Aorta (tissue), 5 donors: ENCODE measurements at regions not wholly inside any gene's neighbourhood (a gene's known extent, or its start where the extent isn't known, plus 50 kb on each side); places are given as distances from the start of the nearest gene placed in this dataset.
"Not testable (repeated sequence)": the region's sequence is repeated elsewhere in the genome, so short reads cannot be mapped to it uniquely, and the experiment has no call there.

Source experiments
- ATAC-seq: fragments of 200-7000 bp; cut with Tn5 transposase; one replicate; pipeline ENCODE4 v1.9.1; 2022; ENCODE audit warnings: moderate library complexity; ENCODE audit not compliant: low FRiP score
- DNase-seq, 2 donors: peaks; one replicate each; pipeline ENCODE4 v3.0.0-alpha.2; 2020
- H3K27ac ChIP-seq, 2 donors: one replicate each; pipeline ENCODE4 v1.5.1; 2013; ENCODE audit warnings: low read length in 2 of 2, mild to moderate bottlenecking in 2 of 2, moderate library complexity in 2 of 2, control low read depth in 1 of 2, inconsistent platforms in 1 of 2, low read depth in 1 of 2
- H3K27me3 ChIP-seq, 2 donors: one replicate each; pipeline ENCODE4 v1.6.1; 2013; ENCODE audit warnings: control low read depth in 1 of 2, low read length in 1 of 2, mild to moderate bottlenecking in 1 of 2, moderate library complexity in 1 of 2; ENCODE audit not compliant: insufficient read depth in 2 of 2, control insufficient read depth in 1 of 2
- H3K36me3 ChIP-seq, 2 donors: one replicate each; pipeline ENCODE4 v1.6.1; 2013; ENCODE audit warnings: control low read depth in 1 of 2, low read length in 1 of 2, mild to moderate bottlenecking in 1 of 2; ENCODE audit not compliant: insufficient read depth in 2 of 2, control insufficient read depth in 1 of 2
- H3K4me1 ChIP-seq, 2 donors: one replicate each; pipeline ENCODE4 v1.6.1; 2013; ENCODE audit warnings: low read length in 2 of 2, control low read depth in 1 of 2, mild to moderate bottlenecking in 1 of 2, moderate library complexity in 1 of 2; ENCODE audit not compliant: insufficient read depth in 2 of 2, control insufficient read depth in 1 of 2
- H3K4me3 ChIP-seq, 2 donors: one replicate each; pipeline ENCODE4 v1.5.1; 2013; ENCODE audit warnings: low read length in 2 of 2, control low read depth in 1 of 2, mild to moderate bottlenecking in 1 of 2
- H3K9me3 ChIP-seq: one replicate; pipeline ENCODE4 v1.6.1; 2013; ENCODE audit warnings: mild to moderate bottlenecking, low read length; ENCODE audit not compliant: control insufficient read depth
- WGBS, 2 donors: extraction: QIAGEN DNeasy Blood & Tissue Kit; methylation state at CpG; one replicate each; pipeline ENCODE4 v1.1.7; 2013; 5-methylcytosine and 5-hydroxymethylcytosine counted together
- intact Hi-C, 2 donors: fragments of 100-400 bp; cut with DNase I; formaldehyde crosslinking; loops; one replicate each; pipeline versions ENCODE4 v1.14.2 to v1.15.0; 2022
- donor health status: healthy with polysubstance abuse.
- donor health status: Bipolar disorder and iron deficiency.
- donor health status: DM: no; HTN: no; CAD: no.
- donor health status: DM: no; HTN: no; CAD: no.
- donor health status: DM: yes; HTN: yes; CAD: no.

- WGBS, 2 donors = 56 to 58% methylated on average over 2 of the region's 2 CpGs
- H3K4me1 ChIP-seq = no peaks in the 10 kb centered on the region
- H3K27ac ChIP-seq = no peak overlapping the region
- no peak for ATAC-seq
- intact Hi-C loops = no loop called here
- no peak overlapping the region for H3K4me3 ChIP-seq
- no peaks in the 10 kb centered on the region for H3K9me3 ChIP-seq
- DNase-seq = no peak
- H3K36me3 ChIP-seq = no peaks in the 10 kb centered on the region
- H3K27me3 ChIP-seq = no peaks in the 10 kb centered on the region
These were observed 361.9 kb upstream of the TECRL start for GRCh38 chr4:64771149-64771548.

GRCh38 chr4:64767547-64767946 is 358.3 kb upstream of the TECRL start:
- DNase-seq (no peak), ATAC-seq (no peak)
- Histone ChIP-seq H3K27ac (no peak overlapping the region), H3K4me3 (no peak overlapping the region), H3K27me3 (no peaks in the 10 kb centered on the region), H3K9me3 (no peaks in the 10 kb centered on the region), H3K36me3 (no peaks in the 10 kb centered on the region), H3K4me1 (no peaks in the 10 kb centered on the region)
- 75 to 76% methylated on average over 2 of the region's 2 CpGs for WGBS, 2 donors
- intact Hi-C loops = no loop called here

GRCh38 chr4:64766565-64766964 is 357.3 kb upstream of the TECRL start:
- no peaks in the 10 kb centered on the region for H3K9me3 ChIP-seq
- no peaks in the 10 kb centered on the region for H3K27me3 ChIP-seq
- no peak overlapping the region for H3K4me3 ChIP-seq
- H3K27ac ChIP-seq = no peak overlapping the region
- H3K4me1 ChIP-seq = no peaks in the 10 kb centered on the region
- intact Hi-C loops = no loop called here
- WGBS, 2 donors = 68 to 72% methylated on average over 1 of the region's 1 CpG
- DNase-seq (no peak), ATAC-seq (no peak)
- H3K36me3 ChIP-seq = no peaks in the 10 kb centered on the region

- WGBS, 2 donors = 25 to 26% methylated on average over 2 of the region's 2 CpGs
- Histone ChIP-seq H3K27ac (no peak overlapping the region), H3K4me1 (no peaks in the 10 kb centered on the region), H3K36me3 (no peaks in the 10 kb centered on the region), H3K4me3 (no peak overlapping the region), H3K27me3 (no peaks in the 10 kb centered on the region), H3K9me3 (no peaks in the 10 kb centered on the region)
- DNase-seq (no peak), ATAC-seq (no peak)
- intact Hi-C loops = no loop called here
These were observed 346.8 kb upstream of the TECRL start for GRCh38 chr4:64756016-64756415.

- intact Hi-C loops = no loop called here
- H3K27me3 ChIP-seq = no peaks in the 10 kb centered on the region
- H3K36me3 ChIP-seq = no peaks in the 10 kb centered on the region
- no peak overlapping the region for H3K27ac ChIP-seq
- DNase-seq (no peak), ATAC-seq (peak; percentile 41)
- 85 to 88% methylated on average over 21 of the region's 21 CpGs for WGBS, 2 donors
- H3K4me1 ChIP-seq = no peaks in the 10 kb centered on the region
- H3K9me3 ChIP-seq = peaks cover 1% of the 10 kb centered on the region
- no peak overlapping the region for H3K4me3 ChIP-seq
These were observed 338.9 kb upstream of the TECRL start for GRCh38 chr4:64747919-64748715.

- no peak overlapping the region for H3K4me3 ChIP-seq
- H3K4me1 ChIP-seq = no peaks in the 10 kb centered on the region
- no peak overlapping the region for H3K27ac ChIP-seq
- no peaks in the 10 kb centered on the region for H3K36me3 ChIP-seq
- DNase-seq = no peak
- WGBS, 2 donors = 83 to 90% methylated on average over 3 of the region's 3 CpGs
- intact Hi-C loops = no loop called here
- H3K27me3 ChIP-seq = no peaks in the 10 kb centered on the region
- ATAC-seq = no peak
- H3K9me3 ChIP-seq = no peaks in the 10 kb centered on the region
These were observed 329.0 kb upstream of the TECRL start for GRCh38 chr4:64738240-64738639.

GRCh38 chr4:64737854-64738138 is 328.5 kb upstream of the TECRL start:
- H3K36me3 ChIP-seq, DNase-seq, H3K9me3 ChIP-seq, ATAC-seq, H3K27ac ChIP-seq, H3K4me1 ChIP-seq, H3K4me3 ChIP-seq, intact Hi-C loops, H3K27me3 ChIP-seq: not testable (repeated sequence)
- 38 to 41% methylated on average over 2 of the region's 2 CpGs for WGBS, 2 donors

- WGBS, 2 donors = 60 to 63% methylated on average over 2 of the region's 2 CpGs
- intact Hi-C loops = no loop called here
- DNase-seq = no peak
- no peak overlapping the region for H3K27ac ChIP-seq
- H3K36me3 ChIP-seq = no peaks in the 10 kb centered on the region
- no peak overlapping the region for H3K4me3 ChIP-seq
- ATAC-seq = no peak
- no peaks in the 10 kb centered on the region for H3K4me1 ChIP-seq
- no peaks in the 10 kb centered on the region for H3K9me3 ChIP-seq
- no peaks in the 10 kb centered on the region for H3K27me3 ChIP-seq
These were observed 328.0 kb upstream of the TECRL start for GRCh38 chr4:64737026-64737853.

- H3K4me1 ChIP-seq = no peaks in the 10 kb centered on the region
- no peak overlapping the region for H3K27ac ChIP-seq
- H3K4me3 ChIP-seq = no peak overlapping the region
- no peaks in the 10 kb centered on the region for H3K9me3 ChIP-seq
- intact Hi-C loops = no loop called here
- DNase-seq (no peak), ATAC-seq (no peak)
- 36 to 45% methylated on average over 4 of the region's 4 CpGs for WGBS, 2 donors
- no peaks in the 10 kb centered on the region for H3K27me3 ChIP-seq
- no peaks in the 10 kb centered on the region for H3K36me3 ChIP-seq
These were observed 320.3 kb upstream of the TECRL start for GRCh38 chr4:64729561-64729960.
